HCT116 (cell line): ENCODE measurements at regions not wholly inside any gene's neighbourhood (a gene's known extent, or its start where the extent isn't known, plus 50 kb on each side); places are given as distances from the start of the nearest gene placed in this dataset.

Experiments used
- ATAC-seq: fragments of 200-7000 bp; cut with Tn5 transposase; 2 replicates; pipeline ENCODE4 v1.9.1; 2020; ENCODE audit warnings: mild to moderate bottlenecking, moderate library complexity
- BruUV-seq: library from RNA; stranded (reverse); fragments of 400-500 nt; replicated peaks from 2 replicates; lab custom pipeline; 2021; lab: Mats Ljungman, UMichigan
- CTCF ChIA-PET: fragments of 300-600 bp; sonication (Branson Sonifier 250); formaldehyde crosslinking; loops from one replicate; lab custom pipeline; 2021; ENCODE audit warnings: antibody characterized with exemption; lab: Charles Lee
- POLR2A ChIA-PET: fragments of 300-600, 350-600 bp; sonication (Branson Sonifier 250); formaldehyde crosslinking; loops from one replicate; lab custom pipeline; 2021; ENCODE audit warnings: antibody characterized with exemption; lab: Charles Lee
- RAD21 ChIA-PET, 2 experiments: fragments of 300-600 bp; sonication (Branson Sonifier 250); formaldehyde crosslinking; loops; one replicate each; lab custom pipeline; 2023; ENCODE audit warnings: low total read pairs in 2 of 2; ENCODE audit not compliant: uncharacterized antibody in 2 of 2, unreplicated experiment in 2 of 2, low non-redundant PET in 1 of 2; lab: Charles Lee
- DNase-seq: peaks from one replicate; pipeline ENCODE4 v3.0.0-alpha.2; 2010; ENCODE audit warnings: low read depth, low spot score
- H2AFZ ChIP-seq: fragments of 200-600 bp; shearing (Covaris generic), sonication (generic); 2 replicates; pipeline ENCODE4 v1.6.1; 2017; ENCODE audit warnings: low read depth, mixed run types, mixed read lengths, antibody characterized with exemption, low read length; ENCODE audit not compliant: poor library complexity, severe bottlenecking
- H3K27ac ChIP-seq: 2 replicates; pipeline ENCODE4 v1.5.1; 2012; ENCODE audit warnings: low read depth, low read length
- H3K27me3 ChIP-seq: fragments of 200-600 bp; sonication (generic); 2 replicates; pipeline ENCODE4 v1.6.1; 2016; ENCODE audit warnings: mixed run types, low read length, mixed read lengths; ENCODE audit not compliant: insufficient read depth
- H3K36me3 ChIP-seq, 2 experiments: fragments of 200-500 bp in 1 of 2; fragments of 200-600 bp in 1 of 2; sonication (Bioruptor generic) in 1 of 2; sonication (generic) in 1 of 2; 2 replicates each; pipeline versions ENCODE4 v1.5.1 to v1.6.1; 2014 to 2016; ENCODE audit warnings: low read length in 2 of 2, inconsistent platforms in 1 of 2, mixed read lengths in 1 of 2, mixed run types in 1 of 2; ENCODE audit not compliant: insufficient read depth in 2 of 2, control insufficient read depth in 1 of 2
- H3K4me1 ChIP-seq, 2 experiments: fragments of 200-600 bp in 1 of 2; sonication (generic) in 1 of 2; 2 replicates each; pipeline versions ENCODE4 v1.5.1 to v1.6.1; 2012 to 2017; ENCODE audit warnings: low read length in 2 of 2, inconsistent platforms in 1 of 2, mild to moderate bottlenecking in 1 of 2, mixed read lengths in 1 of 2, mixed run types in 1 of 2, moderate library complexity in 1 of 2; ENCODE audit not compliant: insufficient read depth in 2 of 2, control insufficient read depth in 1 of 2
- H3K4me2 ChIP-seq: fragments of 200-600 bp; sonication (generic); 2 replicates; pipeline ENCODE4 v1.6.1; 2017; ENCODE audit warnings: mixed run types, low read length, mixed read lengths
- H3K4me3 ChIP-seq, 2 experiments: fragments of 200-600 bp in 1 of 2; sonication (generic) in 1 of 2; replicated peaks in 1 of 2; 2 replicates each; pipeline ENCODE4 v1.5.1; 2011 to 2016; ENCODE audit warnings: low read length in 2 of 2, control low read depth in 1 of 2, low read depth in 1 of 2, mild to moderate bottlenecking in 1 of 2, mixed read lengths in 1 of 2, mixed run types in 1 of 2
- H3K79me2 ChIP-seq: fragments of 200-600 bp; sonication (generic); 2 replicates; pipeline ENCODE4 v1.6.1; 2017; ENCODE audit warnings: mild to moderate bottlenecking, mixed run types, low read length, moderate library complexity, mixed read lengths; ENCODE audit not compliant: insufficient read depth
- H3K9ac ChIP-seq: fragments of 200-600 bp; sonication (generic); 2 replicates; pipeline ENCODE4 v1.6.1; 2016; ENCODE audit warnings: low read length, mixed read lengths
- H3K9me2 ChIP-seq: fragments of 200-600 bp; sonication (generic), shearing (Covaris generic); 2 replicates; pipeline ENCODE4 v1.6.1; 2017; ENCODE audit warnings: mixed run types, mild to moderate bottlenecking, moderate library complexity; ENCODE audit not compliant: insufficient read depth
- H3K9me3 ChIP-seq, 2 experiments: fragments of 200-500 bp in 1 of 2; fragments of 200-600 bp in 1 of 2; sonication (Bioruptor generic) in 1 of 2; sonication (generic) in 1 of 2; 2 replicates each; pipeline ENCODE4 v1.6.1; 2014 to 2017; ENCODE audit warnings: low read length in 2 of 2, mixed read lengths in 2 of 2, inconsistent platforms in 1 of 2, low read depth in 1 of 2, mild to moderate bottlenecking in 1 of 2, mixed run types in 1 of 2, moderate library complexity in 1 of 2; ENCODE audit not compliant: control insufficient read depth in 1 of 2, insufficient read depth in 1 of 2
- H4K20me1 ChIP-seq: fragments of 200-600 bp; sonication (generic), shearing (Covaris generic); 2 replicates; pipeline ENCODE4 v1.6.1; 2017; ENCODE audit warnings: mixed run types, mild to moderate bottlenecking, moderate library complexity; ENCODE audit not compliant: insufficient read depth
- ATF3 ChIP-seq: IDR thresholded peaks from 2 replicates; pipeline ENCODE4 v1.6.1; 2012
- CBX3 ChIP-seq: IDR thresholded peaks from 2 replicates; pipeline ENCODE4 v1.6.1; 2012; ENCODE audit warnings: low read depth
- EGR1 ChIP-seq: IDR thresholded peaks from 2 replicates; pipeline ENCODE4 v1.6.1; 2012; ENCODE audit warnings: low read depth
- EZH2 ChIP-seq: fragments of 200-600 bp; sonication (generic); IDR thresholded peaks from 2 replicates; pipeline ENCODE4 v1.6.1; 2017; ENCODE audit warnings: antibody characterized with exemption, mixed run types
- EZH2phosphoT487 ChIP-seq: fragments of 200-600 bp; IDR thresholded peaks from 2 replicates; pipeline ENCODE4 v1.6.1; 2018; ENCODE audit warnings: antibody characterized with exemption, borderline replicate concordance
- FOSL1 ChIP-seq: IDR thresholded peaks from 2 replicates; pipeline ENCODE4 v1.6.1; 2012; ENCODE audit warnings: low read depth
- REST ChIP-seq: IDR thresholded peaks from 2 replicates; pipeline ENCODE4 v1.6.1; 2012; ENCODE audit warnings: low read depth
- SIN3A ChIP-seq: IDR thresholded peaks from 2 replicates; pipeline ENCODE4 v1.6.1; 2012; ENCODE audit warnings: low read depth
- SRF ChIP-seq: IDR thresholded peaks from 2 replicates; pipeline ENCODE4 v1.6.1; 2012; ENCODE audit warnings: low read depth
- ZNF274 ChIP-seq: fragments of 200-500 bp; sonication (Bioruptor generic); IDR thresholded peaks from 2 replicates; pipeline ENCODE4 v1.6.1; 2014; ENCODE audit warnings: mild to moderate bottlenecking, low read depth, low read length, inconsistent platforms
- intact Hi-C: fragments of 100-400 bp; cut with micrococcal nuclease; formaldehyde crosslinking; loops from 2 replicates; pipeline ENCODE4 v1.10.0; 2022
- TF ChIP-seq, protein P1 (sequence below): IDR thresholded peaks from 2 replicates; pipeline ENCODE4 v1.6.1; 2012
- TF ChIP-seq, protein P2 (sequence below): IDR thresholded peaks from 2 replicates; pipeline ENCODE4 v1.6.1; 2011; ENCODE audit warnings: mild to moderate bottlenecking, low read length, moderate library complexity; ENCODE audit not compliant: insufficient replicate concordance; ENCODE audit errors: extremely low read depth

DNA sequence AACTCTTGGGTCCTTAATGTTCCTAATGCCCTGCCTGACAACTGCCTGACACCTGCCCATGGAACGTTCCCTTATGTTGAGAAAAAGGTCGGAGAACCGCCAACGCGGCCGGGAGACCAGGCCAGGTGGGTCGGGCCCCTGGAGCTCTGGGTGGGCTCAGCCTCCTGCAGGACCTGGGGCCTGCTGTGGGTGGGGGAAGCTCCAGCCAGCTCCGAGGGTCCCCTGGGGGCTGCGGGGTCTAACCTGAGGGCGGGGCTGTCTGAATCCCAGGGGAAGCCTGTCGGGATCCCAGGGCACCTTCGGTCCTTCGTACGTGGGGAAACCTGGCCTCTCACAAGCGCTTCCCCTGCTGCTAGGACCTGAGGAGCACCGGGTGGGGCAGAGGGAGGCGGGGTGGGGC is 296.0 kb downstream of the NDUFA10 start:
- no peaks in the 10 kb centered on the region for H4K20me1 ChIP-seq
- POLR2A ChIA-PET, result no interaction called here
- no peaks in the 10 kb centered on the region for H3K4me1 ChIP-seq
- no peak overlapping the region for H3K4me3 ChIP-seq
- RAD21 ChIA-PET, result no interaction called here
- DNase-seq (no peak), ATAC-seq (no peak)
- H3K9me3 ChIP-seq, result no peaks in the 10 kb centered on the region
- 0 out of 2 replicates have a peak, but pooled peaks cover 4% of the 10 kb centered on the region for H3K27me3 ChIP-seq
- CTCF ChIA-PET, result no interaction called here
- no peak for TF ChIP-seq FOSL1
- no peak for TF ChIP-seq EGR1
- TF ChIP-seq, protein P1, sequence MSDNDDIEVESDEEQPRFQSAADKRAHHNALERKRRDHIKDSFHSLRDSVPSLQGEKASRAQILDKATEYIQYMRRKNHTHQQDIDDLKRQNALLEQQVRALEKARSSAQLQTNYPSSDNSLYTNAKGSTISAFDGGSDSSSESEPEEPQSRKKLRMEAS, result no peak
- no peak for TF ChIP-seq EZH2phosphoT487
- no peak for TF ChIP-seq ATF3
- no peaks in the 10 kb centered on the region for H3K79me2 ChIP-seq
- no peak overlapping the region for H3K4me2 ChIP-seq
- no peak overlapping the region for H2AFZ ChIP-seq
- BruUV-seq, result no TSS peak
- no peak overlapping the region for H3K27ac ChIP-seq
- H3K9ac ChIP-seq, result no peak overlapping the region
- H3K9me2 ChIP-seq, result no peaks in the 10 kb centered on the region
- intact Hi-C loops, result no loop called here
- H3K36me3 ChIP-seq, result no peaks in the 10 kb centered on the region

GRCh38 chr2:239728751-239729150 is 296.4 kb downstream of the NDUFA10 start:
- intact Hi-C loops, result no loop called here
- H3K9me2 ChIP-seq, result no peaks in the 10 kb centered on the region
- H3K27ac ChIP-seq, result no peak overlapping the region
- ChIA-PET RAD21 (no interaction called here), POLR2A (no interaction called here), CTCF (no interaction called here)
- no peaks in the 10 kb centered on the region for H3K36me3 ChIP-seq
- H4K20me1 ChIP-seq, result no peaks in the 10 kb centered on the region
- H3K9ac ChIP-seq, result no peak overlapping the region
- H3K4me1 ChIP-seq, result no peaks in the 10 kb centered on the region
- no peak overlapping the region for H2AFZ ChIP-seq
- H3K27me3 ChIP-seq, result 0 out of 2 replicates have a peak, but pooled peaks cover 4% of the 10 kb centered on the region
- H3K4me2 ChIP-seq, result no peak overlapping the region
- H3K9me3 ChIP-seq, result no peaks in the 10 kb centered on the region
- H3K4me3 ChIP-seq, result no peak overlapping the region
- no peaks in the 10 kb centered on the region for H3K79me2 ChIP-seq
- BruUV-seq, result no TSS peak
- no peak for DNase-seq
- ATAC-seq, result no peak
- TF ChIP-seq ATF3 (no peak), FOSL1 (no peak), ZNF274 (no peak), CBX3 (no peak), EZH2 (no peak), EGR1 (no peak), SIN3A (no peak), REST (no peak), SRF (no peak)
- TF ChIP-seq, protein P2, sequence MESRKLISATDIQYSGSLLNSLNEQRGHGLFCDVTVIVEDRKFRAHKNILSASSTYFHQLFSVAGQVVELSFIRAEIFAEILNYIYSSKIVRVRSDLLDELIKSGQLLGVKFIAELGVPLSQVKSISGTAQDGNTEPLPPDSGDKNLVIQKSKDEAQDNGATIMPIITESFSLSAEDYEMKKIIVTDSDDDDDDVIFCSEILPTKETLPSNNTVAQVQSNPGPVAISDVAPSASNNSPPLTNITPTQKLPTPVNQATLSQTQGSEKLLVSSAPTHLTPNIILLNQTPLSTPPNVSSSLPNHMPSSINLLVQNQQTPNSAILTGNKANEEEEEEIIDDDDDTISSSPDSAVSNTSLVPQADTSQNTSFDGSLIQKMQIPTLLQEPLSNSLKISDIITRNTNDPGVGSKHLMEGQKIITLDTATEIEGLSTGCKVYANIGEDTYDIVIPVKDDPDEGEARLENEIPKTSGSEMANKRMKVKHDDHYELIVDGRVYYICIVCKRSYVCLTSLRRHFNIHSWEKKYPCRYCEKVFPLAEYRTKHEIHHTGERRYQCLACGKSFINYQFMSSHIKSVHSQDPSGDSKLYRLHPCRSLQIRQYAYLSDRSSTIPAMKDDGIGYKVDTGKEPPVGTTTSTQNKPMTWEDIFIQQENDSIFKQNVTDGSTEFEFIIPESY, result no peak
- TF ChIP-seq, protein P1, result no peak
